Medulla oblongata (tissue), 1 donor: ENCODE measurements at regions not wholly inside any gene's neighbourhood (a gene's known extent, or its start where the extent isn't known, plus 50 kb on each side); places are given as distances from the start of the nearest gene placed in this dataset.

ENCODE experiments used
- DNase-seq: peaks from one replicate; pipeline ENCODE4 v3.0.0-alpha.2; 2015; ENCODE audit errors: extremely low spot score

- DNase-seq, result no peak
Observed at GRCh38 chr13:21757763-21758162, 86.9 kb downstream of the FGF9 start.

GRCh38 chr13:21758441-21758840 lies 87.6 kb downstream of the FGF9 start:
- no peak for DNase-seq

DNA sequence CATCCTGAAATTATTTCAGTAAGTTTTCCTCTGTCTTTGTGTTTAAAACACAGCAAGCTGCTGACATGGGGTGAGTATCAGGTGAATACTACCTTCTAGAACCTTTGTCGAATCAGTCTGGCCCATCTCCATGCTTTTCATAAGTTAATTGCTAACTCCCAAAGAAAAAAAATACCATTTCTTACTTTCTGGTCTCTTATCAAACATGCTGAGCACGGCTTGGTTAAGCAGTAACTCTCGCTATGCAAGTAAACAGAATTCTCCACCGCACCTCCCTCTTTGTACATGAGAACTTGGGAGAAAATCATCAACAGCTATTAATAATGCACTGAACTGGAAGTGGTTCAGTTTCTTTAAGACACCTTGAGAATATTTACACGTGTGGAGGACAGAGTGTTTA lies 88.6 kb downstream of the FGF9 start:
- DNase-seq, result no peak

- no peak for DNase-seq
Observed at GRCh38 chr13:21759911-21760310, 89.0 kb downstream of the FGF9 start.

GRCh38 chr13:21761770-21762169 lies 90.9 kb downstream of the FGF9 start:
- DNase-seq, result no peak

- DNase-seq, result no peak
Observed at GRCh38 chr13:21762512-21762911, 91.6 kb downstream of the FGF9 start.

DNA sequence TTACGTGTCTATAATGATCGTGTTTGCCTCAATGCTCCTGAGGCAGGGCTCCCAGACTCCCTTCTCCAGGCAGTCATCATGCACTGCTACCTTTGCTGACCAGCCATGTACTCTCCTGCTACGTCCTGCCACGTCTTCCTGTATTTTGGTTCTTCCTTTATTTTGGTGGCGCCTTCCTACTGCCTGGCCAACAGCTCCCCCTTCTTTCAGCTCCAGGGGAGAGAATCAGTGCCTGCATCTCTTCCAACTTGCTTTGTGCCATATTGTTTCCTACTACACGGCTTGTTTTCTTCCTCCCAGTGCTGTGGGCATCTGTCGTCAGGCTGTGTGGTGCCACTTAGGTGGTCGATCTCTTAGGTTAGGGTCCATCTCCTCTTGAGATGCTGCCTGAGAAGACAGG lies 96.2 kb downstream of the FGF9 start:
- DNase-seq, result no peak

GRCh38 chr13:21771075-21771474 lies 100.2 kb downstream of the FGF9 start:
- no peak for DNase-seq

- no peak for DNase-seq
Observed at GRCh38 chr13:21777166-21777565, 106.3 kb downstream of the FGF9 start.

DNA sequence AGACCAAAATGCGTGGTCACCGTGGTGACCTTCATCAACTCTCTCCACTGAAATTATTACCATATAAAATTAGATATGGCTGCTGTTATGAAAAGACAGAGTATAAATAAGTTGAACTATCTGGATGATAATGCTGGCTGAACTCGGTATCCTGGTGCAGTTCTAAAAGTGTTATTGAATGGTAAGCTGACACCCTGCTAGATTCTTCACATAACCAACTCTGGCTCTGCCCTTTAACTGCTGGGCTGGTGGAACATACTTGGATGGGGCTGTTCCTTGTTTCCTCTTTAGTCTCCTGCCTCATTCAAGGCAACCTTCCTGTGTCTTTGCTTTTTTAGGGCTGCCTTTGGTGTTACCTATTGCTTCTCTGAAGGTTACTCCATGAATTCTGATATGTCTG lies 106.9 kb downstream of the FGF9 start:
- DNase-seq, result no peak

DNA sequence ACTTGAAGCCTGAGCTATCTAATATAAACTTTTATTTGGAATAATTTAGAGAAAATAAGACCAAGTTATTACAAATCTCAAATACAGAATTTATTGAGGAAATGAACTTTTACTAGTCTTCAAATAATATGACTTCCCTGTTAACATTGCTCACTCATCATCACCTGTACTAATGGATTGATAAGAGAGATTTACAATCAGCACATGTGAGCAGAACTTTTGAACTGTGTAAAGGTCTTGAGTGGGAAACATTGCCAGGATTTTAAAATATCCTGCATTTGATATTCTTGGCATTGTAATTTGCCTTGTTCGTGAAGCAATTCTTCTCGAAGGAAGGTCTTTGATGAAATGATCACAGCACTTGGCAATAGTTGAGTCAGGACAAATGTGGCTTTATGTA lies 111.9 kb downstream of the FGF9 start:
- DNase-seq, result no peak

DNA sequence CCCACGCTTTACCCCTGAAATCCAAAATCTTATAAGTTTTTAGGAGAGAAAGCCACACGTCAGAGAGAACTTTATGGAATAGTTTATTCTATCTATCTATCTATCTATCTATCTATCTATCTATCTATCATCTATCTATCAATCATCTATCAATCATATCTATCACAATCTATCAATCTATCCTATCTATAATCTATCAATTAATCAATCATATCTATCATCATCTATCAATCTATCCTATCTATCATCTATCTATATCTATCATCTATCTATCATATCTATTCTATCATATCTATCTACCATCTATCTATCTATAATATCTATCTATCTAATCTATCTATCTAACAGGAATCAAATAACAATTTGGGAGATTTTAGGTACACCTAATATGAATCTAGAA lies 115.1 kb downstream of the FGF9 start:
- no peak for DNase-seq

- DNase-seq, result no peak
Observed at GRCh38 chr13:21796066-21796465, 125.2 kb downstream of the FGF9 start.

- no peak for DNase-seq
Observed at GRCh38 chr13:21796775-21797514, 126.1 kb downstream of the FGF9 start.

DNA sequence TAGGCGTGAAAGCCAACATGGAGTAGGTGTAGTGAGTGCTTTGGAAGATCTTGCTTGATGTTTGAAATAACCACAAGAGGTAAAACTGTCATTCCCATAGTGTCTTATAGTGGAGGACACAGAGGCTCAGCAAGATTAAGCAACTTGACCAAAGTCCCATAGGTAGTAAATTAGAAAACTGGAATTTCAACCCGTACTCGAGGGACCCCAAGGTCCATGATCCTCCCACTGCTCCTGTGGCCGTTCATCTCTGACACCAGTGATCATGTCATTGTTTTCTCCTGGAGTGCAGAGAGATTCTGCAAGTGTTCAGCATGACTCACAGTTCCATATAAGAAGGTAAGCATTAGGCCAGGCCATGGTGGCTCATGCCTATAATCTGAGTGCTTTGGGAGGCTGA lies 126.9 kb downstream of the FGF9 start:
- no peak for DNase-seq

DNA sequence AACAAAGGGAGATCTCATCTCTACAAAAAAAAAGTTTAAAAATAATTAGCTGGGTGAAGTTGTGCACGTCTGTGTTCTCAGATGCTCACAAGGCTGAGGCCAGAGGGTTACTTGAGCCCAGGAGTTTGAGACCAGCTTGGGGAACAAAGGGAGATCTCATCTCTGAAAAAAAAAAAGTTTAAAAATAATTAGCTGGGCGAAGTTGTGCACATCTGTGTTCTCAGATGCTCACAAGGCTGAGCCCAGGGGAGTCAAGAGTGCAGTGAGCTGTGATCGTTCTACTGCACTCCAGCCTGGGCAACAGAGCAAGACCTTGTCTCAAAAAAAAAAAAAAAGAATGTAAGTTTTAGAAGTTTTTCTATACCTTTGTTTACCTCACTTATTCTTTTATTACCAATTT lies 127.3 kb downstream of the FGF9 start:
- no peak for DNase-seq

- no peak for DNase-seq
Observed at GRCh38 chr13:21799671-21800070, 128.8 kb downstream of the FGF9 start.

- no peak for DNase-seq
Observed at GRCh38 chr13:21800837-21801616, 130.2 kb downstream of the FGF9 start.

GRCh38 chr13:21805733-21806132 lies 134.9 kb downstream of the FGF9 start:
- DNase-seq, result no peak

DNA sequence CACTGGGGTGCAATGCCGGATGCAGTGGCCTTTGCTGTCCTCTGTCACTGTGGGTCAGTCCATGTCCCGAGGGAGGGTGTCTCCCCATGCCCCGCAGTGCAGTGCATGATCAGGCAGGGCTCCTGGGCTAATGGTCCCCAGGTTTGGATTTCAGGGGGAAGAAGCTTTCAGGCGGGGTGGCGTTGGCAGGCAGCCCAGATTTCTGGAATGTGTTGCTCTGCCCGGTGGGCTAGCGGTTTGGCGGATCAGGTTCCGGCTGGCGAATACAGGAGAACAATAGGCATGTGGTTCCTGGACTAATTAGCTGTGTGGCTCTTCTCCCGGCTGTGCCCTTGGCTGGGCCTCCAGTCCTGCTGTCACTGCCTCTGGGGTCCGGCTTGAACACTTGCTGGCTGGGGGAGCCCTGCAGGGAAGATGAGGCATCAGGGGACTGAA lies 141.3 kb downstream of the FGF9 start:
- no peak for DNase-seq

GRCh38 chr13:21813110-21813509 lies 142.2 kb downstream of the FGF9 start:
- no peak for DNase-seq

GRCh38 chr13:21813844-21814243 lies 143.0 kb downstream of the FGF9 start:
- DNase-seq, result no peak

GRCh38 chr13:21814604-21815003 lies 143.7 kb downstream of the FGF9 start:
- DNase-seq, result no peak
